HepG2 (cell line): ENCODE measurements at regions not wholly inside any gene's neighbourhood (a gene's known extent, or its start where the extent isn't known, plus 50 kb on each side); places are given as distances from the start of the nearest gene placed in this dataset.

Experiments used
- ATAC-seq: fragments of 200-7000 bp; cut with Tn5 transposase; 3 replicates; pipeline ENCODE4 v1.9.1; 2020; ENCODE audit warnings: mild to moderate bottlenecking, moderate library complexity
- BruUV-seq: library from RNA; stranded (reverse); fragments of 400-500 nt; replicated peaks from 2 replicates; lab custom pipeline; 2021; lab: Mats Ljungman, UMichigan
- CTCF ChIA-PET: fragments of 300-600 bp; formaldehyde crosslinking; extraction: SDS; loops from one replicate; lab custom pipeline; 2021; ENCODE audit warnings: low total read pairs, inconsistent platforms, low intra/inter-chr PET ratio; lab: Yijun Ruan, JAX
- POLR2A ChIA-PET: fragments of 350-600 bp; sonication (Branson Sonifier 250); formaldehyde crosslinking; loops from one replicate; lab custom pipeline; 2020; ENCODE audit warnings: antibody characterized with exemption, inconsistent platforms; lab: Yijun Ruan, JAX
- DNase-seq: peaks from one replicate; pipeline ENCODE4 v3.0.0-alpha.2; 2015; ENCODE audit warnings: low spot score
- FAIRE-seq: peaks from 3 replicates; lab custom pipeline; 2011; peaks lifted over from hg19 to GRCh38; lab: Jason Lieb, UNC
- H2AFZ ChIP-seq: one replicate; pipeline ENCODE4 v1.6.1; 2011; ENCODE audit warnings: low read length, inconsistent platforms
- H3K27ac ChIP-seq: fragments of 300-600 bp; 3 replicates; pipeline ENCODE4 v1.8.0; 2011; ENCODE audit warnings: mixed run types, mild to moderate bottlenecking, mixed read lengths, low read length, inconsistent platforms; ENCODE audit not compliant: insufficient read depth; ENCODE audit errors: extremely low read length
- H3K27me3 ChIP-seq, 2 experiments: fragments of 200-600 bp in 1 of 2; 2 replicates in 1 of 2; 3 replicates in 1 of 2; pipeline versions ENCODE4 v1.6.0 to v1.8.0; 2011; ENCODE audit warnings: low read length in 2 of 2, mild to moderate bottlenecking in 2 of 2, moderate library complexity in 2 of 2, inconsistent platforms in 1 of 2; ENCODE audit not compliant: insufficient read depth in 2 of 2, control insufficient read depth in 1 of 2
- H3K36me3 ChIP-seq, 2 experiments: fragments of 200-600 bp in 1 of 2; replicated peaks in 1 of 2; 2 replicates in 1 of 2; 3 replicates in 1 of 2; pipeline versions ENCODE4 v1.5.1 to v1.8.0; 2011; ENCODE audit warnings: low read length in 2 of 2, inconsistent platforms in 1 of 2; ENCODE audit not compliant: insufficient read depth in 2 of 2, control insufficient read depth in 1 of 2
- H3K4me1 ChIP-seq: 2 replicates; pipeline ENCODE4 v1.5.1; 2012; ENCODE audit warnings: low read length, inconsistent platforms; ENCODE audit not compliant: insufficient read depth
- H3K4me2 ChIP-seq: 2 replicates; pipeline ENCODE4 v1.6.0; 2011; ENCODE audit warnings: low read depth, low read length, inconsistent platforms
- H3K4me3 ChIP-seq, 3 experiments: fragments of 200-600 bp in 1 of 3; sonication (generic), shearing (Covaris generic) in 1 of 3; replicated peaks in 1 of 3; 2 replicates each; pipeline ENCODE4 v1.5.1; 2011 to 2016; ENCODE audit warnings: low read length in 3 of 3, inconsistent platforms in 2 of 3, low read depth in 2 of 3, mild to moderate bottlenecking in 2 of 3, control low read depth in 1 of 3, mixed read lengths in 1 of 3; ENCODE audit not compliant: insufficient read depth in 1 of 3
- H3K79me2 ChIP-seq: one replicate; pipeline ENCODE4 v1.6.1; 2011; ENCODE audit warnings: low read length, inconsistent platforms; ENCODE audit not compliant: insufficient read depth
- H3K9ac ChIP-seq: 2 replicates; pipeline ENCODE4 v1.6.0; 2011; ENCODE audit warnings: mild to moderate bottlenecking, low read depth, low read length, inconsistent platforms; ENCODE audit not compliant: insufficient read depth
- H3K9me3 ChIP-seq: 2 replicates; pipeline ENCODE4 v1.5.1; 2012; ENCODE audit warnings: mild to moderate bottlenecking, low read length
- H4K20me1 ChIP-seq: 2 replicates; pipeline ENCODE4 v1.6.0; 2011; ENCODE audit warnings: inconsistent platforms, mild to moderate bottlenecking, low read length, moderate library complexity; ENCODE audit not compliant: insufficient read depth
- ARNTL ChIP-seq: sonication (generic); formaldehyde crosslinking; IDR thresholded peaks from 2 replicates; pipeline ENCODE4 v1.4.0; 2020; ENCODE audit warnings: mild to moderate bottlenecking, missing genetic modification reagents
- CBFB ChIP-seq: sonication (generic); formaldehyde crosslinking; IDR thresholded peaks from 2 replicates; pipeline ENCODE4 v1.4.0; 2020; ENCODE audit warnings: missing genetic modification reagents
- GMEB1 ChIP-seq: sonication (generic); formaldehyde crosslinking; IDR thresholded peaks from 2 replicates; pipeline ENCODE4 v1.5.1; 2020; ENCODE audit warnings: missing genetic modification reagents, mild to moderate bottlenecking, borderline replicate concordance
- GTF2F1 ChIP-seq: fragments of 150-350 bp; IDR thresholded peaks from 2 replicates; pipeline ENCODE4 v1.6.1; 2014; ENCODE audit warnings: low read length
- KDM4B ChIP-seq: sonication (generic); formaldehyde crosslinking; IDR thresholded peaks from 2 replicates; pipeline ENCODE4 v1.4.0; 2020; ENCODE audit warnings: missing genetic modification reagents
- MEF2D ChIP-seq: sonication (generic); formaldehyde crosslinking; IDR thresholded peaks from 2 replicates; pipeline ENCODE4 v1.5.1; 2020; ENCODE audit warnings: mild to moderate bottlenecking, missing genetic modification reagents
- MNT ChIP-seq: fragments of 450-650 bp; IDR thresholded peaks from 2 replicates; pipeline ENCODE4 v1.6.1; 2016
- NFE2L1 ChIP-seq: sonication (generic); formaldehyde crosslinking; IDR thresholded peaks from 2 replicates; pipeline ENCODE4 v1.4.0; 2020; ENCODE audit warnings: missing genetic modification reagents, mild to moderate bottlenecking, borderline replicate concordance
- NR2F1 ChIP-seq, 2 experiments: fragments of 450-650 bp in 1 of 2; formaldehyde crosslinking in 1 of 2; IDR thresholded peaks; 2 replicates each; pipeline versions ENCODE4 v1.5.0 to v1.6.1; 2016 to 2020; ENCODE audit warnings: mild to moderate bottlenecking in 1 of 2, missing compliant biosample characterization in 1 of 2, missing genetic modification reagents in 1 of 2, moderate library complexity in 1 of 2
- PBX2 ChIP-seq: IDR thresholded peaks from 2 replicates; pipeline ENCODE4 v1.6.1; 2016; ENCODE audit warnings: control low read depth
- RFX3 ChIP-seq: IDR thresholded peaks from 2 replicates; pipeline ENCODE4 v1.6.1; 2016; ENCODE audit warnings: missing biosample characterization, missing genetic modification reagents
- RXRA ChIP-seq: sonication (generic); formaldehyde crosslinking; IDR thresholded peaks from 2 replicates; pipeline ENCODE4 v1.5.1; 2020; ENCODE audit warnings: missing genetic modification reagents
- SAP130 ChIP-seq: IDR thresholded peaks from 2 replicates; pipeline ENCODE4 v1.6.1; 2016; ENCODE audit warnings: low read depth
- SATB2 ChIP-seq: sonication (generic); formaldehyde crosslinking; IDR thresholded peaks from 2 replicates; pipeline ENCODE4 v1.5.0; 2020; ENCODE audit warnings: missing genetic modification reagents
- ZNF543 ChIP-seq: sonication (generic); formaldehyde crosslinking; IDR thresholded peaks from 2 replicates; pipeline ENCODE4 v1.4.0; 2020; ENCODE audit warnings: mild to moderate bottlenecking, missing genetic modification reagents
- ZSCAN9 ChIP-seq: IDR thresholded peaks from 2 replicates; pipeline ENCODE4 v1.6.1; 2016; ENCODE audit warnings: borderline replicate concordance
- WGBS: methylation state at CpG from one replicate; pipeline ENCODE4 v1.1.6; 2017; ENCODE audit warnings: low lambda C conversion rate; 5-methylcytosine and 5-hydroxymethylcytosine counted together
- in situ Hi-C: cut with HindIII; loops from 2 replicates; pipeline ENCODE4 v1.10.0; 2017; ENCODE audit warnings: low pct_unique_long_range_greater_than_20kb; ENCODE audit not compliant: extremely low pct_ligation_motif_present
- intact Hi-C: fragments of 100-400 bp; cut with micrococcal nuclease; formaldehyde crosslinking; loops from one replicate; pipeline ENCODE4 v1.10.0; 2022; ENCODE audit not compliant: unreplicated experiment
- TF ChIP-seq, protein P1 (sequence below): sonication (generic); formaldehyde crosslinking; IDR thresholded peaks from 2 replicates; pipeline ENCODE4 v1.4.0; 2020; ENCODE audit warnings: mild to moderate bottlenecking, missing genetic modification reagents

DNA sequence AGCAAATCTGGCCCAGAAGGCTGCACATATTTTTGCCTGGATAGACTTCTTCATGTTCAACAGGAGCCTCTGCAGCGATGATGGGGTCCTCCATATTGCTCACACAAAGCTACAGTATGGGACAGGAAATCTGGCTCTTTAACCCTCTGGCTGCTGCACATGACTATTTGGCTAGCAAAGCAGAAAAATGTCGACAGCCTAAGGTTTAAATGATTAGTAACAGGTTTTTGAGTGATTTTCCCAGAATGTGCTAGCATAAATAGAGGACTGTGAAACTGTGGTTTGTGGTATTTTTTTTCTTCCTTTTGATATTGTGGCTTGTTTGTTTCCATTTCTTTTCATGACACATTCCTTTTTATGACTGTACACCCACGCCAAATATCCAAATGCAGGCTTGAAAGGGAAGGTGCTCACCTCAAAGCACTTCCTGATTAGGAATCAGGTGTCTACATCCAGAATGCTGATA, 120.2 kb upstream of the GK2 start (continued):
- TF ChIP-seq ZSCAN9 (CRISPR knock-in tag) (no peak), RXRA (CRISPR knock-in tag) (no peak), SAP130 (CRISPR knock-in tag) (no peak), KDM4B (CRISPR knock-in tag) (no peak)

DNA sequence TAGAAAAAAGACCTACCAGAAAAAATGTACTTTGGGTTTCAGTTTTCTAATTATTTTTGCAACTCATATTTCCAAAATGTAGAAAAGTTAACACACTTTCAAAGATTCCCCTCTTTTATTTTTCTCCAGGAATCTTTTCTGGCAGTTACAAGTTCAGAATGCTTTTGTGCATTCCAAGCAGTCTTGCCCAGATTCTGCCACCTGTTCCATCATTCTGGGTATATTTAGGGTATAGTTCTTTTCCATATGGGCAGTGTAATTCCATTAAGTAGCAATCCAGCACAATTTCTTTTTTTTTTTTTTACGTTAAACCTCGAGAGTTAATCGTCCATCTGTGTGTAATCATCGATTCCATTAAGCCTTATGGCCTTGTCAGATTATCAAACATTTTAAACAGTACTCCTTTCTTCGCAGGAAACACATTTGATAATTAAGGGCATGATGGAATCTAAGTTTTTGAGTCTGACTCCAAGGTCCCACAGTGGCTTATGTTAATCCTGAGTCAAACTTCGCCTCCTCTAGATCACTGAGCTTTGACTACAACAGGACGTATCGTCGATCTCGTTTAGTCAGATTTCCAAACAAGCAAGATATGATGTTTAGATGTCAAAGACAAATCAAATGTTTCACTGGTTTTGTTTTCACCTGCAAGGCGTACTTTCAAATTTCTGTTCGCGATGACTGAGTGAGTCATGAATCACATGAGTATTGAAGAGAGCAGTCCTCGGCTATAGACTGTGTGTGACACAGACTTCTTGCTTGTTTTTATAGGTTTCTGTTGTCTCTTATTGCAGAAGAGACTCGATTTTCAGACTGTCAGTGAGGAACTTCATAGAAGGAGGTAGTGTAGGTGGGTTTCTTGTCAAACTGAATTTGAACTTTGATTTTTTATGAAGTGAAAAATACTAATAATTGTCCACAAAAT, 118.9 kb upstream of the GK2 start:
- TF ChIP-seq SATB2 (no peak), RFX3 (CRISPR knock-in tag) (no peak), MEF2D (CRISPR knock-in tag) (no peak), MNT (no peak), GTF2F1 (no peak), ARNTL (CRISPR knock-in tag) (no peak), PBX2 (CRISPR knock-in tag) (no peak), NR2F1 (CRISPR knock-in tag; IDR thresholded peaks at IDR 0.05) (no peak), GMEB1 (CRISPR knock-in tag) (no peak), ZNF543 (no peak), CBFB (CRISPR knock-in tag) (no peak), NFE2L1 (CRISPR knock-in tag) (no peak)
- TF ChIP-seq, protein P1, sequence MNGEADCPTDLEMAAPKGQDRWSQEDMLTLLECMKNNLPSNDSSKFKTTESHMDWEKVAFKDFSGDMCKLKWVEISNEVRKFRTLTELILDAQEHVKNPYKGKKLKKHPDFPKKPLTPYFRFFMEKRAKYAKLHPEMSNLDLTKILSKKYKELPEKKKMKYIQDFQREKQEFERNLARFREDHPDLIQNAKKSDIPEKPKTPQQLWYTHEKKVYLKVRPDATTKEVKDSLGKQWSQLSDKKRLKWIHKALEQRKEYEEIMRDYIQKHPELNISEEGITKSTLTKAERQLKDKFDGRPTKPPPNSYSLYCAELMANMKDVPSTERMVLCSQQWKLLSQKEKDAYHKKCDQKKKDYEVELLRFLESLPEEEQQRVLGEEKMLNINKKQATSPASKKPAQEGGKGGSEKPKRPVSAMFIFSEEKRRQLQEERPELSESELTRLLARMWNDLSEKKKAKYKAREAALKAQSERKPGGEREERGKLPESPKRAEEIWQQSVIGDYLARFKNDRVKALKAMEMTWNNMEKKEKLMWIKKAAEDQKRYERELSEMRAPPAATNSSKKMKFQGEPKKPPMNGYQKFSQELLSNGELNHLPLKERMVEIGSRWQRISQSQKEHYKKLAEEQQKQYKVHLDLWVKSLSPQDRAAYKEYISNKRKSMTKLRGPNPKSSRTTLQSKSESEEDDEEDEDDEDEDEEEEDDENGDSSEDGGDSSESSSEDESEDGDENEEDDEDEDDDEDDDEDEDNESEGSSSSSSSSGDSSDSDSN = no peak
- TF ChIP-seq, all 625 proteins: peak for 0
- BruUV-seq = no TSS peak
- H3K79me2 ChIP-seq = no peaks in the 10 kb centered on the region
- H3K27ac ChIP-seq = no peak overlapping the region
- H3K4me2 ChIP-seq = no peak overlapping the region
- H3K27me3 ChIP-seq = no peaks in the 10 kb centered on the region
- no peak for ATAC-seq
- no peak for FAIRE-seq
- H2AFZ ChIP-seq = no peak overlapping the region
- ChIA-PET POLR2A (no interaction called here), CTCF (no interaction called here)
- H3K9me3 ChIP-seq = no peaks in the 10 kb centered on the region
- no peak for DNase-seq
- in situ Hi-C loops = no loop called here
- H3K4me1 ChIP-seq = no peaks in the 10 kb centered on the region
- H4K20me1 ChIP-seq = no peaks in the 10 kb centered on the region
- intact Hi-C loops = no loop called here
- WGBS = 14% methylated on average over 15 of the region's 15 CpGs
- no peaks in the 10 kb centered on the region for H3K36me3 ChIP-seq
- no peak overlapping the region for H3K4me3 ChIP-seq
- H3K9ac ChIP-seq = no peak overlapping the region
